ENCODE measurements at regions not wholly inside any gene's neighbourhood (a gene's known extent, or its start where the extent isn't known, plus 50 kb on each side); places are given as distances from the start of the nearest gene placed in this dataset.

DNA sequence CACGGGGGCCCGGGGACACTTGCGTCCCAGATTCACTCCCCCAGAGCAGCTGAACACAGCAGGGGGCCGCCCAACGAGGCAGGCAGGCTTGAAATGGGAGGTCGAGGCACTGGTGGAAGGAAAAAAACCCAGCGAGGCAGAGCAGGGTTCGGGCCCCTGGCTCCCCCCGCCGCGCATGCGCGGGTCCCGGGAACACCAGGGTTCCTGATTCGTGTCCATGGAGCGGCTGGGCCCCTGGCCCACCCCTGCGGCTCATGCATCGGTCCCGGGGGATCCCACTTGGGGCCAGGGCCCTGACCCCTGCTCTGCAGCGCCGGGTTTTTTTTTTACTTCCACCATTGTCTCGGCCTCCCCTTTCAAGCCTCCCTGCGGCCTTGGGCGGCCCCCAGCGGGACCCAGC is 321.5 kb downstream of the ALG10 start:
- Mint-ChIP-seq H3K4me1 (ENCODE audit: low read depth, unreplicated experiment) (no peaks in the 10 kb centered on the region), H3K4me3 (ENCODE audit: unreplicated experiment) (no peak overlapping the region), H3K36me3 (ENCODE audit: unreplicated experiment) (no peaks in the 10 kb centered on the region), H3K27me3 (ENCODE audit: unreplicated experiment) (peaks cover 10% of the 10 kb centered on the region), H3K9me3 (ENCODE audit: unreplicated experiment) (peaks cover 8% of the 10 kb centered on the region), H3K27ac (ENCODE audit: unreplicated experiment) (no peak overlapping the region)
- TF ChIP-seq, protein P1, sequence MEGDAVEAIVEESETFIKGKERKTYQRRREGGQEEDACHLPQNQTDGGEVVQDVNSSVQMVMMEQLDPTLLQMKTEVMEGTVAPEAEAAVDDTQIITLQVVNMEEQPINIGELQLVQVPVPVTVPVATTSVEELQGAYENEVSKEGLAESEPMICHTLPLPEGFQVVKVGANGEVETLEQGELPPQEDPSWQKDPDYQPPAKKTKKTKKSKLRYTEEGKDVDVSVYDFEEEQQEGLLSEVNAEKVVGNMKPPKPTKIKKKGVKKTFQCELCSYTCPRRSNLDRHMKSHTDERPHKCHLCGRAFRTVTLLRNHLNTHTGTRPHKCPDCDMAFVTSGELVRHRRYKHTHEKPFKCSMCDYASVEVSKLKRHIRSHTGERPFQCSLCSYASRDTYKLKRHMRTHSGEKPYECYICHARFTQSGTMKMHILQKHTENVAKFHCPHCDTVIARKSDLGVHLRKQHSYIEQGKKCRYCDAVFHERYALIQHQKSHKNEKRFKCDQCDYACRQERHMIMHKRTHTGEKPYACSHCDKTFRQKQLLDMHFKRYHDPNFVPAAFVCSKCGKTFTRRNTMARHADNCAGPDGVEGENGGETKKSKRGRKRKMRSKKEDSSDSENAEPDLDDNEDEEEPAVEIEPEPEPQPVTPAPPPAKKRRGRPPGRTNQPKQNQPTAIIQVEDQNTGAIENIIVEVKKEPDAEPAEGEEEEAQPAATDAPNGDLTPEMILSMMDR (IDR thresholded peaks at IDR 0.05; ENCODE audit: partially characterized antibody, unreplicated experiment) = no peak
- DNase-seq = no peak

DNA sequence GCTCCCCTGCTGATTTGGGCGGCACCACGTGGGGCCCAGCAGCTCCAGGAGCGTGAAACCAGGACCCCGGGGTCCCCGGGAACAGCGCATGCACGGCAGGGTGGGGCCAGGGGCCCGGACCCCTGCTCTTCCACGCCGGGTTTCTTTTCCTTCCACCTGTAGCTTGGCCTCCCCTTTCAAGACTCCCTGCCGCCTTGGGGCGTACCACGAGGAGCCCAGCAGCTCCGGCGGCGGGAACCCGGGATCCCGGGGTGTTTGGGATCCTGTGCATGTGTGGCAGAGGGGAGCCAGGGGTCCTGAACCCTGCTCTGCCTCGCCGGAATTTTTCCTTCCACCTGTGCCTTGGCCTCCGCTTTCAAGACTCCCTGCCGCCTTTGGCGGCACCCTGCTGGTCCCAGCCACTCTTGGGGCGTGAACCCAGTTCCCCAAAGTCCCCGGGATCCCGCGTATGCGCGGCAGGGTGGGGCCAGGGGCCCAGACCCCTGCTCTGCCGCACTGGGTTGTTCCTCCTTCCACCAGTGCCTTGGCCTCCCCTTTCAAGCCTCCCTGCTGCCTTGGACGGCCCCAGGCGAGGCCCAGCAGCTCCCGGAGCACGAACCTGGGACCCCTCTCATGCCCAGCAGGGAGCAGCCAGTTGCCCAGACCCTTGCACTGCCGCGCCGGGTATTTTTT is 322.7 kb downstream of the ALG10 start:
- Mint-ChIP-seq H3K9me3 (ENCODE audit: unreplicated experiment) (peaks cover 7% of the 10 kb centered on the region), H3K4me3 (ENCODE audit: unreplicated experiment) (no peak overlapping the region), H3K4me1 (ENCODE audit: low read depth, unreplicated experiment) (no peaks in the 10 kb centered on the region), H3K27ac (ENCODE audit: unreplicated experiment) (no peak overlapping the region), H3K36me3 (ENCODE audit: unreplicated experiment) (no peaks in the 10 kb centered on the region), H3K27me3 (ENCODE audit: unreplicated experiment) (peaks cover 9% of the 10 kb centered on the region)
- TF ChIP-seq, protein P1 (IDR thresholded peaks at IDR 0.05; ENCODE audit: partially characterized antibody, unreplicated experiment) = no peak
- no peak for DNase-seq

DNA sequence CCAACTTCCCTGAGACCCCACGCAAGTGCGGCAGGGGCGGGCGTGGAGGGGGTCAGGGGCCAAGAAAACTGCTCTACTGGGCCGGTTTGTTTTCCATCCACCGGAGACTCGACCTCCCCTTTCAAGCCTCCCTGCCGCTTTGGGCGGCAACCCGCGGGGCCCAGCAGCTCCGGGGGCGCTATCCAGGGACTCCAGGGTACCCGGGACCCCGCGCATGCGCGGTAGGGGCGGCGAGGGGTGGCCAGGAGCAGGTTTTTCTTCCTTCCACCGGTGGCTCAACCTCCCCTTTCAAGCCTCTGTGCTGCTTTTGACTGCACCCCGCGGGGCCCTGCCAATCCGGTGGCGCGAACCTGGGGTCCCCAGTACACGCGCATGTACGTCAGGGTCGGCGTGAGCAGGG is 323.5 kb downstream of the ALG10 start:
- Mint-ChIP-seq H3K27ac (ENCODE audit: unreplicated experiment) (no peak overlapping the region), H3K4me3 (ENCODE audit: unreplicated experiment) (no peak overlapping the region), H3K4me1 (ENCODE audit: low read depth, unreplicated experiment) (no peaks in the 10 kb centered on the region), H3K9me3 (ENCODE audit: unreplicated experiment) (peaks cover 5% of the 10 kb centered on the region), H3K36me3 (ENCODE audit: unreplicated experiment) (no peaks in the 10 kb centered on the region), H3K27me3 (ENCODE audit: unreplicated experiment) (peaks cover 7% of the 10 kb centered on the region)
- TF ChIP-seq, protein P1 (IDR thresholded peaks at IDR 0.05; ENCODE audit: partially characterized antibody, unreplicated experiment) = no peak
- DNase-seq = no peak

DNA sequence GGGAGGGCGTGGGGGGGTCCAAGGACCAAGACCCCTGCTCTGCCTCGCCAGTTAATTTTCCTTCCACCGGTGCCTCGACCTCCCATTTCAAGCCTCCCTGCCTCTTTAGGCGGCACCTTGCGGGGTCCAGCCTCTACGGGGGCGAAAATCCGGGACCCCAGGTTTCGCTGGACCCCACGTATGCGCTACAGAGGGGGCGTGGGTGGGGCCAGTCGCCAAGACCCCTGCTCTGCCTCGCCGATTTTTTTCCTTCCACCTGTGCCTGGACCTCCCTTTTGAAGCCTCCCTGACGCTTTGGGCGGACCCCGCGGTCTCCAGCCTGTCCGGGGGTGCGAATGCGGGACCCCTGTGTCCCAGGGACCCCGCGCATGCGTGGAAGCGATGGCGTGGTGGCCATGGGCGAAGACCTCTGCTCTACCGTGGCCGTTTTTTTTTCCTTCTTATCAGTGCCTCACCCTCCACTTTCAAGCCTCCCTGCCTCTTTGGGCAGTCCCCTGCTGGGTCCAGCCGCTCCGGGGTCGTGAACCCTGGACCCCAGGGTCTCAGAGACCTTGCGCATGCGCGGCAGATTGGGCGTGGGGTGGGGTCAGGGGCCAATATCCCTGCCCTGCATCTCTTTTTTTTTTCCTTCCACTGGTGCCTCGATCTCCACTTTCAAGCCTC is 324.2 kb downstream of the ALG10 start:
- no peaks in the 10 kb centered on the region for H3K36me3 Mint-ChIP-seq (ENCODE audit: unreplicated experiment)
- DNase-seq = no peak
- no peak overlapping the region for H3K27ac Mint-ChIP-seq (ENCODE audit: unreplicated experiment)
- H3K4me3 Mint-ChIP-seq (ENCODE audit: unreplicated experiment) = no peak overlapping the region
- H3K9me3 Mint-ChIP-seq (ENCODE audit: unreplicated experiment) = peaks cover 5% of the 10 kb centered on the region
- peaks cover 7% of the 10 kb centered on the region for H3K27me3 Mint-ChIP-seq (ENCODE audit: unreplicated experiment)
- H3K4me1 Mint-ChIP-seq (ENCODE audit: low read depth, unreplicated experiment) = no peaks in the 10 kb centered on the region
- TF ChIP-seq, protein P1 (IDR thresholded peaks at IDR 0.05; ENCODE audit: partially characterized antibody, unreplicated experiment) = no peak

DNA sequence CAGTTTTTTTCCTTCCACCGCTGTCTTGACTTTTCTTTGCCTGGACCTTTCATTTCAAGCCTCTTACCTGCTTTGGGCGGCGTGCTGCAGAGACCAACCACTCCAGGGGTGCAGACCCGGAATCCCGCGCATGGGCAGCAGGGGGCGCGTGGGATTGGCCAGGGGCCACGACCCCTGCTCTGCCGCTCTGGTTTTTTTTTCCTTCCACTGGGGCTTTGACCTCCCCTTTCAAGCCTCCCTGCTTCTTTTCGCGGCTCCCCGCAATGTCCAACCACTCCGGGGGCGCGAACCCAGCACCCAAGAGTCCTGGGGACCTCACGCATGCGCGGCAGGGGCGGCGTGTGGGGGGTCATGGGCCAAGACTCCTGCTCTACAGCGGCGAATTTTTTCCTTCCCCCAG is 325.1 kb downstream of the ALG10 start:
- no peak overlapping the region for H3K27ac Mint-ChIP-seq (ENCODE audit: unreplicated experiment)
- no peak for DNase-seq
- no peak overlapping the region for H3K4me3 Mint-ChIP-seq (ENCODE audit: unreplicated experiment)
- H3K4me1 Mint-ChIP-seq (ENCODE audit: low read depth, unreplicated experiment) = no peaks in the 10 kb centered on the region
- H3K27me3 Mint-ChIP-seq (ENCODE audit: unreplicated experiment) = peaks cover 5% of the 10 kb centered on the region
- TF ChIP-seq, protein P1 (IDR thresholded peaks at IDR 0.05; ENCODE audit: partially characterized antibody, unreplicated experiment) = no peak
- peaks cover 5% of the 10 kb centered on the region for H3K9me3 Mint-ChIP-seq (ENCODE audit: unreplicated experiment)
- H3K36me3 Mint-ChIP-seq (ENCODE audit: unreplicated experiment) = no peaks in the 10 kb centered on the region
